GM21526 (cell line): ENCODE measurements at regions not wholly inside any gene's neighbourhood (a gene's known extent, or its start where the extent isn't known, plus 50 kb on each side); places are given as distances from the start of the nearest gene placed in this dataset.
"Not testable (repeated sequence)": the region's sequence is repeated elsewhere in the genome, so short reads cannot be mapped to it uniquely, and the experiment has no call there.

ENCODE experiments used
- ATAC-seq: cut with Tn5 transposase; IDR thresholded peaks from one replicate; pipeline ENCODE4 v1.9.1; 2021; ENCODE audit warnings: moderate library complexity; ENCODE audit not compliant: unreplicated experiment, low FRiP score

DNA sequence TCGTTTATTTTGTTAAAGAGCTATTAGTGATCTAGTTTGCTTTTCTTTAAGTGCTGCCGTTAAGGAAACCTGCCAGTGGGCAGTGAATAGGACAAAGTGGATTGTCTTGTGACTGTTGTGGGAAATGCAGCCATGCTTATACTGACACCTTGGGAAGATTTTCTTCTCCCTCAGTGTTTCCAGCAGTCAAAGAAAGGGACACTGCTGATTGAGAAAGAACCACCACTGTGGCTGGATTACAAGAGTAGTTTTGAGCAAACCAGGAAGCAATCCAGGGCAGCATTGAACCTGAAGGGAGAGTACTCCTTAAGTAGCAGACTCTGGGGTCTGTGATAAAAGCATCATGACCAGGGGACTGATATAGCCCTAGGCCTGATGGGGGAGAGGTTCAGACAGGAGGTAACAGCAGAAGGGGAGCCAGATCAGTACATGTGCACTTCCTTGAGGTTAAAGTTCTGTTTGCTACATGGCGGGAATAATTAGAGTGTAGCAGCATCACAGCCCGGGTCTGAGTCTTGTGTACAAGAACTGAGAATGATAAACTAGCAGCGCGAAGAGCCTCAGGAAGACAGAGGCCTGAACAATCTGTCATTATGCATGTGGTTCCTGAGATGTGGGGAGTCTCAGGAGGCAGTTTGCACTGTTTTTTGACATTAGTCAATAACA, 167.8 kb downstream of the C11orf91 start:
- ATAC-seq = no peak

GRCh38 chr11:33532257-33532656, 168.4 kb downstream of the C11orf91 start:
- ATAC-seq = no peak

DNA sequence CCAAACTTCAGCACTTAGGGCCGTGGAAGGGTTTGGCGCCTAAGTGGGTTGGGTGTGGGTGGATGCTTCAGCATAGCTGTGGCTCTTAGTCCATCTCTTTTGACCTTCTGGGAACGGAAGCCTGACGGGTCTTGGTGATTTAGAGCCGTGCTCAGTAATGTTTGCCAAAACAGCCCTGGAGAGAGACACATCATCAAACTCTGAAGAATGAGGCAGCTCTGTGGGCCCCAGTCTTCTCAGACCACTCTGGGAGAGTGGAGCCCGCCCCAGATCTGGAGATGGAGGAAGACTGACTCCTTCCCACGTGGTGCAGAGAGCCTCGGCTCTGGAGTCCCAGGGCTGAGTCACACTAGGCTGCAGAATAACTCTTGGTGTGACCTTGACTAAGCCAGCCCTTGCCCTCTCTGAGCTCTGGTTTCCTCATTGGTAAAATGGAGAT, 168.9 kb downstream of the C11orf91 start:
- no peak for ATAC-seq

GRCh38 chr11:33530815-33531214, 169.8 kb downstream of the C11orf91 start:
- no peak for ATAC-seq

DNA sequence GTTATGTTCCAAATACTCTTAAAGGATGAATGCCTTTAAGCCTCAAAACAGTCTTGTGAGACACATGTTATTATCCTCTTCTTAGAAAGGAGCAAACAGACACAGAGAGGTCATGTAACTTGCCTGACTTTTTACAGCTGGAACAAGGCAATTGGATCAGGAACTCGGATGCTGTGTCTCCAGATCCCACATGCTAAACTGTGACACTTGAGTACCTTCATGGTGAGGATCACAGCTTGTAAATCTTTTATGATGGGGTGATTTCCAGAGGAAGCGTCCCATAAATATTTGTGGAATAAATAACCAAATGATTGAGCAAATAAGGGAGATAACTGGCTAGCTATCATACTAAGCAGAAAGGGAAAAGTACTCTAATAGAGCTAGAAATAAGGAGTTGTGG, 171.2 kb downstream of the C11orf91 start:
- no peak for ATAC-seq

DNA sequence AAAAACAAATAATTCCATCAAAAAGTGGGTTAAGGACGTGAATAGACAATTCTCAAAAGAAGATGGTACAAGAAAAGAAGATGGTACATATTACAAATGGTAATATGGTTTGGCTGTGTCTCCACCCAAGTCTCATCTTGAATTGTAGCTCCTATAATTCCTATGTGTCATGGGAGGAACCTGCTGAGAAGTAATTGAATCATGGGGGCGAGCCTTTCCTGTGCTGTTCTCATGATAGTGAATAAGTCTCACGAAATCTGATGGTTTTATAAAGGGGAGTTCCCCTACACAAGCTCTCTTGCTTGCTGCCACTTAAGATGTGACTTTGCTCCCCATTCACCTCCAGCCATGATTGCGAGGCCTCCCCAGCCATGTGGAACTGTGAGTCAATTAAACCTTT, 172.9 kb downstream of the C11orf91 start:
- ATAC-seq = not testable (repeated sequence)

- ATAC-seq = no peak
Measured at GRCh38 chr11:33525789-33526188, 174.8 kb downstream of the C11orf91 start.

GRCh38 chr11:33521384-33521783, 179.2 kb downstream of the C11orf91 start:
- ATAC-seq = no peak

DNA sequence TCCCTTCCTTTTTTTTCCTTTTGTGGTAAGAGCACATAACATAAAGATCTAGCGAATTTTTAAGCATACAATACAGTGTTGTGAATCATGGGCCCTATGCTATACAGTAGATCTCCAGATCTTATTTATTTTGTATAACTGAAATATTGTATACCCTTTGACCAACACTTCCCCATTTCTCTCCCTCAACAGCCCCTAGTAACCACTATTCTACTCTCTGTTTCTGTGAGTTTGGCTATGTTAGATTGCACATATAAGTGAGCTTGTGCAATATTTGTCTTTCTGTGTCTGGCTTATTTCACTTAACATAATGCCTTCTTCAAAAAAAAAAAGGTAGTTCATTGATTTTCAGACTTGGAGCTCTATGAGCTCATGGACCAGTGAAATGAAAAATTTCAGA, 180.5 kb downstream of the C11orf91 start:
- no peak for ATAC-seq

GRCh38 chr11:33515347-33515746, 185.3 kb downstream of the C11orf91 start:
- no peak for ATAC-seq

DNA sequence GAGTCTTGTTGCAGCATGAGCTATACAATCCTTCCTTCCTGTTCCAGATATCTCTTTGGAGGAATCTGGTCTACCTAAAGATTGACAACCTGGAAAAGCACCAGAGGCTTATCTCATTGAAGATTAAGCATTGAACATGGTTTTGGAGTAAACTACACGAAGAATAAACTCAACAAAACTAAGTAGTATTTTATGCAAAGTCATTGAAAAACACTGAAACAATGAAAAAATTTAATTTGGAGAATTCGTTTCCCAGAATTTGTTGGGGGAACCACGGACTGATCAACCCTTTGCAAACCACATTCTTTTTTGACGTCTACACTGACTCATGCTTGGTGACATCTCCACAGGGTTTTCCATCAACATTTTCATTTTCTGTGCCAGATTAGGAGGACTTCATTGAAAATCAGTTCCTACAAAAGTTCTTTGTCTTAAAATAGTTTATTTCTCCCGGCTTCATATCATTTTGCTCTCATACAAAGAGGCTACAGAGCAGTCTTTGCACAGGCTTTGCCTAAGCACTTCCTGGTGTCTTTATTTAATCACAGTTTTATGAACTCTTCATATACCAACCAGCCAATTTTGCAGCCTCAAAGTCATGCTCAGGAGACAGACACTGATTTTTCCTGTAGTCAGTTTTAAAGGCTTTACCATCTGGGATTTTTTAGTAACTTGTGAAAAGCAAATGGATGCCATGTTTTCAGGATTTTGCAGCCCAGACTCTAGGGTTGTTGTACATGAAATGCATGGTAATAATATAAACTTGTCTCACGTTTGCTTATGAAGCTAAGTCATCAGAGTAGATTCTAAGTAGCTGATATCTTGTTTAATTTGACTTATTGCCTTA, 186.3 kb downstream of the C11orf91 start:
- no peak for ATAC-seq

GRCh38 chr11:33509632-33510031, 191.0 kb downstream of the C11orf91 start:
- ATAC-seq = no peak

GRCh38 chr11:33507967-33508366, 192.7 kb downstream of the C11orf91 start:
- no peak for ATAC-seq

DNA sequence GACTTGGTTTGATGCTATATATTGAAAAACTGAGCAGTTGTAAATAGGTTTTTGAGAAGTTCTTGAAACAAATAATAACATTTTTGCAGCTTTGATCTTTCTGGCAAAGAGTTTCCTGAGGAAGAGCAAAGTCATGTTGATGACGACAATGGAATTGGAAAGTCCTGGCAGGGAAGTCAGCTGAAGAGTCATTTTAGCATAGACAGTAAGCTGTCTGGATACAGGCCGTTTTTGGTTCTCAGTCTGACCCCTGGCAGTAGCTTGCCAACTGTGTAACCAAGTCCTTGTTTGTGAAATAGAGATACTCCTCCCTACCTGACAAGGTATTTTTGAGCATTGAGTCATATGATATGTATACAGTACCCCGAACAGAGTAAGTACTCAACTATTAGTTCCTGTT, 193.3 kb downstream of the C11orf91 start:
- ATAC-seq = no peak

- ATAC-seq = no peak
Measured at GRCh38 chr11:33505093-33505492, 195.5 kb downstream of the C11orf91 start.

DNA sequence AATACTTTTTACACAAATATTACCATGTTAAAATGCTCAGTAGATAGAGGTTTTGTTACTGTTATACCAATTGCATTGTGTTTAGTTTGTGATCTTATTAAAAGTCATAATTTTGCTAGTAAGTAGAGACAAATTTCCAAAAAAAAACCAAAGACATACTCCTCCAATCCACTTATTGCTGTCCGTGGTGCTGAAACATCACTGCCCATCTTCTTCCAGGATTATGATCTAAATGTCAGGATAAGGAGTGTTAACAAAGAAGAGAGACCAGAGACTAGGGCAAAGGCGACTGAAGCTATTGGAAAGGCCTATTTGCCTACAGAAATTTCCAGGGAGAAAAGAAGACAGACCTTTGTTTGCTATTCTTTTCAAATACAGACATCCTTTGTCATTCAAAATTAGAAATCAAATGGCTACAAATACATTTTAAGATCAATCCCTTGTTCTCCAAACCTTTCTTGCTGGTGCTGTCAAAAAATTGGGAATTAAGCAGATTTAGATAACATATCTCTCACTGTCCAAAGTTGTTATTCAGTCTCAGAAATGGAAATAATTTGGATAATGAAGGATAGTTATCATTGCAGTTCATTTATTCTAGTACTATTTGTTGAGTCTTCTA, 199.7 kb downstream of the C11orf91 start:
- ATAC-seq = no peak

DNA sequence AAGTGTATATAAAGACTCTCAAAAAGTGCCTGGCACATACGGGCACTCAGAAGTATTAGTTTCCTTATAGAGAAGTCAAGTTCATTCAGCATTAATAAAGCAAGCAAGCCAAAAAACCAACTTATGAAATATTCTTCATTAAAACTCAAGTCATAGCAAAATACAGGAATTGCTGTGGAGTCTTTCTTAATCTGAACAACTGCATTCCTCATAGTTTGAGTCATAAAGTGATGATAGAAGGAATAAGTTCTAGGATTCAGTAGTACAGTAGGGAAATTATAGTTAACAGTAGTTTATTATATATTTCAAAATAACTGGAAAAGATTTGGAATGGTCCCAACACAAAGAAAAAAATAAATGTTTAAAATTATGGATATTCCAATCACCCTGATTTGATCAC, 200.3 kb downstream of the C11orf91 start:
- ATAC-seq = no peak

DNA sequence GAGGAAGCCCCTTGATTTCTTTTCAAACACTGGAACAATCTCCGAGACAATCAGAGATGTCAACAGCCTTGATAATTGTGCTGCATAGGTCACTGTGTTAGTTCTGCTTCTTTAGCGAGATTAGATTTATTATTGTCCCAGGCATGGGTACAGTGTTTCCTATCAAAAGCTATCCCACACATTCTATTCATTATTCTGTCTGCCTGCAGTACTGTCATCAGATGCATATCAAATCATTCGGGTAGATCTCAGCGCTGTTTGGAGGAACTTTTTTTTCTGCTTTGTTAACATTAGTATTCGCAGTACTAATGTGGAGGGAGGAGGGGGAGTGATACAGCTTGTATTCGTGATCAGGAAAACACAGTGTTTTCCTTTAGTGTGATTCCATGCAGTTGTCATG, 208.0 kb downstream of the C11orf91 start:
- ATAC-seq = no peak

DNA sequence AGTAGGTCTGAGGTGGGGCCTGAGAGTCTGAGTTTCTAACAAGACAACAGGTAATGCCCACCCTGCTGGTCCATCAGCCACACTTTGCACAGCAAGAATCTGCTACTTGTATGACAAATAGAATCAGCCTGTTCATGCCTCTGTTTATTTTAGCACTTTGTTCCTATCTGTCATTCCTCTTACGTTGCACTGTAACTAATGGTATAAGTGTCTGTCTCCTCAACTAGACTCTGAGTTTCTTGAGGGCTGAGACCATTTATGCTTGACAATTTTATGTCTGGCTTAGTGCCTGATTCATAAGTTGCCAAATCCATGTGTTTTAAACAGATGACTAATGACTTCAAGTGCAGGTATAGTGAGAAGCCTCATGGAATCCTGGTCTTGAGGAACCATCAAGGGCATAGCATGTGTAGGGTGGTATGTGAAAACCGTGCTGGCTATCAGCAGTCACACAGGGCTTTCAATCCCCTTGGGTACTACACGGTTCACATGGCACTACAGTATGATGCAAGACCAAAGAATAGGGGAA, 209.7 kb downstream of the C11orf91 start:
- ATAC-seq = no peak

DNA sequence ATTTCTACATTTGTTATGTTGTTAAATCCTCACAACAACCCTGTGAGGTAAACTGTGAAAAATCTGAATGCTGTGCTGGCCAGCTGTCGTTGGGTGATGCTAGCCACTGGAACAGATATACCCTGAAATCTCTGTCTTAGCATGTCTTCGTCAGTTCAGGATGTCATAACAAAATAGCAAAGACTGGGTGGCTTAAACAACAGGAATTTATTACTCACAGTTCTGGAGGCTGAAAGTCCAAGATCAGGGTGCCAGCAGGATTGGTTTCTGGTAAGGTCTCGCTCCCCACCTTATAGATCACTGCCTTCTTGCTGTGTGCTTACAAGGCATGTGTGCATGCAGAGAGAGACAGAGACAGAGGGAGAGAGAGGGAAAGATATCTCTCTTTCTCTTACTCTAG, 211.7 kb downstream of the C11orf91 start:
- ATAC-seq = no peak

- ATAC-seq = no peak
Measured at GRCh38 chr11:33480626-33481025, 220.0 kb downstream of the C11orf91 start.
